ENCODE measurements at regions not wholly inside any gene's neighbourhood (a gene's known extent, or its start where the extent isn't known, plus 50 kb on each side); places are given as distances from the start of the nearest gene placed in this dataset.
A peak's percentile ranks its signal among the peaks of the same experiment; 100 is the strongest.

- Histone ChIP-seq H3K27ac (ENCODE audit: low read depth, low read length) (no peak overlapping the region), H4K12ac (ENCODE audit: low read depth, low read length) (no peak overlapping the region), H2BK12ac (ENCODE audit: low read length) (no peak overlapping the region), H3K79me1 (ENCODE audit: low read length) (peaks cover 2% of the 10 kb centered on the region), H3K4me2 (ENCODE audit: low read length) (no peak overlapping the region), H3K18ac (ENCODE audit: low read length) (no peak overlapping the region), H3K4me1 (ENCODE audit: control insufficient read depth in 1 of 2, insufficient read depth in 2 of 2, low read length in 2 of 2) (peaks cover 2 to 7% of the 10 kb centered on the region in 2 experiments), H3K36me3 (ENCODE audit: control insufficient read depth in 1 of 2, insufficient read depth in 2 of 2, low read length in 2 of 2) (peaks cover 0 to 3% of the 10 kb centered on the region in 2 experiments), H3K79me2 (ENCODE audit: control insufficient read depth, insufficient read depth, low read length, poor library complexity) (no peaks in the 10 kb centered on the region), H2AFZ (ENCODE audit: insufficient read depth, low read length, poor library complexity) (no peak overlapping the region), H3K14ac (ENCODE audit: low read length) (no peak overlapping the region), H3K9me3 (ENCODE audit: insufficient read depth, low read depth, low read length) (peaks cover 9% of the 10 kb centered on the region), H2BK5ac (ENCODE audit: low read depth, low read length, poor library complexity) (no peak overlapping the region), H3K9ac (ENCODE audit: low read length) (no peak overlapping the region), H3K27me3 (ENCODE audit: insufficient read depth, low read length) (no peaks in the 10 kb centered on the region), H3K4me3 (ENCODE audit: low read depth, low read length) (no peak overlapping the region), H2AK5ac (ENCODE audit: low read length) (no peak overlapping the region), H3K23ac (ENCODE audit: low read length) (no peak overlapping the region), H3K4ac (ENCODE audit: low read depth, low read length) (no peak overlapping the region), H4K8ac (ENCODE audit: low read depth, low read length) (no peak overlapping the region), H4K91ac (ENCODE audit: low read depth, low read length) (no peak overlapping the region), H2BK120ac (ENCODE audit: insufficient read depth, low read length, poor library complexity) (no peak overlapping the region)
- WGBS (ENCODE audit: extremely low coverage, insufficient coverage, insufficient read length) = no CpG with 5 or more reads among the region's 3 CpGs
- DNase-seq = no peak
These were observed 834.9 kb downstream of the GRID1 start for GRCh38 chr10:85531706-85532105.

GRCh38 chr10:85532773-85533172, 833.8 kb downstream of the GRID1 start:
- Histone ChIP-seq H3K79me2 (ENCODE audit: control insufficient read depth, insufficient read depth, low read length, poor library complexity) (no peaks in the 10 kb centered on the region), H3K4me3 (ENCODE audit: low read depth, low read length) (no peak overlapping the region), H2BK5ac (ENCODE audit: low read depth, low read length, poor library complexity) (no peak overlapping the region), H4K12ac (ENCODE audit: low read depth, low read length) (no peak overlapping the region), H3K36me3 (ENCODE audit: control insufficient read depth in 1 of 2, insufficient read depth in 2 of 2, low read length in 2 of 2) (peaks cover 0 to 3% of the 10 kb centered on the region in 2 experiments), H3K27ac (ENCODE audit: low read depth, low read length) (no peak overlapping the region), H4K8ac (ENCODE audit: low read depth, low read length) (no peak overlapping the region), H3K9ac (ENCODE audit: low read length) (no peak overlapping the region), H2BK12ac (ENCODE audit: low read length) (no peak overlapping the region), H2BK120ac (ENCODE audit: insufficient read depth, low read length, poor library complexity) (no peak overlapping the region), H3K9me3 (ENCODE audit: insufficient read depth, low read depth, low read length) (peaks cover 7% of the 10 kb centered on the region), H3K4ac (ENCODE audit: low read depth, low read length) (no peak overlapping the region), H3K18ac (ENCODE audit: low read length) (no peak overlapping the region), H3K23ac (ENCODE audit: low read length) (no peak overlapping the region), H2AK5ac (ENCODE audit: low read length) (no peak overlapping the region), H3K14ac (ENCODE audit: low read length) (no peak overlapping the region), H3K27me3 (ENCODE audit: insufficient read depth, low read length) (no peaks in the 10 kb centered on the region), H4K91ac (ENCODE audit: low read depth, low read length) (no peak overlapping the region), H3K79me1 (ENCODE audit: low read length) (peaks cover 4% of the 10 kb centered on the region), H2AFZ (ENCODE audit: insufficient read depth, low read length, poor library complexity) (no peak overlapping the region), H3K4me2 (ENCODE audit: low read length) (no peak overlapping the region), H3K4me1 (ENCODE audit: control insufficient read depth in 1 of 2, insufficient read depth in 2 of 2, low read length in 2 of 2) (peaks cover 2 to 7% of the 10 kb centered on the region in 2 experiments)
- DNase-seq = no peak

DNA sequence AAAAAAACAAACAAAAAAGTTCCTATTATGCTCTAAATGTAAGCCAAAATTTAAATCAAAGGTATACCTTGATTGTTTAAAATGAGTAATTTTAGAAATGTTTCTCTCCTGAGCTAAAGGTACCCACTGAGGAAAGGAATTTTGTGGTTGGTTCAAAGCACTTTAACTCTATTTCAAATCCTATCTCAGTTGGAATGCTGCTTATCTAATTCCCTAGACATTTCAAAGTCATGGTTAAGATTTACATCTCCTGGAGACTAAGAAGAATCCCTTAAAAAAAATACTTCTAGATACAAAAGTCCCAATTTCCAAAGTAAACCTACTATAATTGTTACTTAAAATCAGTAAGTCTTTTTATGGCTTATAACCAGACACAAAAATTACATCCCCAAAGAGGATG, 830.7 kb downstream of the GRID1 start:
- Histone ChIP-seq H3K9ac (ENCODE audit: low read length) (no peak overlapping the region), H3K27me3 (ENCODE audit: insufficient read depth, low read length) (no peaks in the 10 kb centered on the region), H3K4ac (ENCODE audit: low read depth, low read length) (no peak overlapping the region), H3K36me3 (ENCODE audit: control insufficient read depth in 1 of 2, insufficient read depth in 2 of 2, low read length in 2 of 2) (no peaks in the 10 kb centered on the region), H4K91ac (ENCODE audit: low read depth, low read length) (no peak overlapping the region), H3K18ac (ENCODE audit: low read length) (no peak overlapping the region), H2BK120ac (ENCODE audit: insufficient read depth, low read length, poor library complexity) (no peak overlapping the region), H3K27ac (ENCODE audit: low read depth, low read length) (no peak overlapping the region), H2BK5ac (ENCODE audit: low read depth, low read length, poor library complexity) (no peak overlapping the region), H3K79me2 (ENCODE audit: control insufficient read depth, insufficient read depth, low read length, poor library complexity) (no peaks in the 10 kb centered on the region), H3K4me3 (ENCODE audit: low read depth, low read length) (no peak overlapping the region), H2AFZ (ENCODE audit: insufficient read depth, low read length, poor library complexity) (no peak overlapping the region), H3K79me1 (ENCODE audit: low read length) (peaks cover 5% of the 10 kb centered on the region), H3K4me1 (ENCODE audit: control insufficient read depth in 1 of 2, insufficient read depth in 2 of 2, low read length in 2 of 2) (peaks cover 2 to 7% of the 10 kb centered on the region in 2 experiments), H4K12ac (ENCODE audit: low read depth, low read length) (no peak overlapping the region), H3K4me2 (ENCODE audit: low read length) (no peak overlapping the region), H3K9me3 (ENCODE audit: insufficient read depth, low read depth, low read length) (no peaks in the 10 kb centered on the region), H3K14ac (ENCODE audit: low read length) (no peak overlapping the region), H2AK5ac (ENCODE audit: low read length) (no peak overlapping the region), H4K8ac (ENCODE audit: low read depth, low read length) (no peak overlapping the region), H3K23ac (ENCODE audit: low read length) (no peak overlapping the region), H2BK12ac (ENCODE audit: low read length) (no peak overlapping the region)
- peak in 1 of 2 donors; percentile 65 for DNase-seq

- Histone ChIP-seq H4K12ac (ENCODE audit: low read depth, low read length) (no peak overlapping the region), H2AK5ac (ENCODE audit: low read length) (no peak overlapping the region), H3K9ac (ENCODE audit: low read length) (no peak overlapping the region), H2AFZ (ENCODE audit: insufficient read depth, low read length, poor library complexity) (no peak overlapping the region), H3K27ac (ENCODE audit: low read depth, low read length) (no peak overlapping the region), H3K4me1 (ENCODE audit: control insufficient read depth in 1 of 2, insufficient read depth in 2 of 2, low read length in 2 of 2) (peaks cover 4 to 13% of the 10 kb centered on the region in 2 experiments), H4K91ac (ENCODE audit: low read depth, low read length) (no peak overlapping the region), H3K36me3 (ENCODE audit: control insufficient read depth in 1 of 2, insufficient read depth in 2 of 2, low read length in 2 of 2) (no peaks in the 10 kb centered on the region), H3K4ac (ENCODE audit: low read depth, low read length) (no peak overlapping the region), H2BK5ac (ENCODE audit: low read depth, low read length, poor library complexity) (no peak overlapping the region), H3K27me3 (ENCODE audit: insufficient read depth, low read length) (no peaks in the 10 kb centered on the region), H3K4me3 (ENCODE audit: low read depth, low read length) (no peak overlapping the region), H3K4me2 (ENCODE audit: low read length) (no peak overlapping the region), H3K9me3 (ENCODE audit: insufficient read depth, low read depth, low read length) (no peaks in the 10 kb centered on the region), H2BK12ac (ENCODE audit: low read length) (no peak overlapping the region), H3K14ac (ENCODE audit: low read length) (no peak overlapping the region), H3K79me2 (ENCODE audit: control insufficient read depth, insufficient read depth, low read length, poor library complexity) (no peaks in the 10 kb centered on the region), H3K18ac (ENCODE audit: low read length) (no peak overlapping the region), H3K79me1 (ENCODE audit: low read length) (peaks cover 5% of the 10 kb centered on the region), H4K8ac (ENCODE audit: low read depth, low read length) (no peak overlapping the region), H3K23ac (ENCODE audit: low read length) (no peak overlapping the region), H2BK120ac (ENCODE audit: insufficient read depth, low read length, poor library complexity) (no peak overlapping the region)
- DNase-seq = peak in 1 of 2 donors; percentile 55
These were observed 829.0 kb downstream of the GRID1 start for GRCh38 chr10:85537561-85537960.

- Histone ChIP-seq H3K23ac (ENCODE audit: low read length) (no peak overlapping the region), H3K79me2 (ENCODE audit: control insufficient read depth, insufficient read depth, low read length, poor library complexity) (no peaks in the 10 kb centered on the region), H4K91ac (ENCODE audit: low read depth, low read length) (no peak overlapping the region), H3K79me1 (ENCODE audit: low read length) (peaks cover 5% of the 10 kb centered on the region), H3K4me1 (ENCODE audit: control insufficient read depth in 1 of 2, insufficient read depth in 2 of 2, low read length in 2 of 2) (peaks cover 3 to 9% of the 10 kb centered on the region in 2 experiments), H3K27me3 (ENCODE audit: insufficient read depth, low read length) (no peaks in the 10 kb centered on the region), H2AFZ (ENCODE audit: insufficient read depth, low read length, poor library complexity) (no peak overlapping the region), H2BK5ac (ENCODE audit: low read depth, low read length, poor library complexity) (no peak overlapping the region), H4K12ac (ENCODE audit: low read depth, low read length) (no peak overlapping the region), H2BK12ac (ENCODE audit: low read length) (no peak overlapping the region), H3K4ac (ENCODE audit: low read depth, low read length) (no peak overlapping the region), H3K18ac (ENCODE audit: low read length) (no peak overlapping the region), H3K9ac (ENCODE audit: low read length) (no peak overlapping the region), H2BK120ac (ENCODE audit: insufficient read depth, low read length, poor library complexity) (no peak overlapping the region), H4K8ac (ENCODE audit: low read depth, low read length) (no peak overlapping the region), H3K27ac (ENCODE audit: low read depth, low read length) (no peak overlapping the region), H3K14ac (ENCODE audit: low read length) (no peak overlapping the region), H3K9me3 (ENCODE audit: insufficient read depth, low read depth, low read length) (no peaks in the 10 kb centered on the region), H3K4me2 (ENCODE audit: low read length) (no peak overlapping the region), H2AK5ac (ENCODE audit: low read length) (no peak overlapping the region), H3K36me3 (ENCODE audit: control insufficient read depth in 1 of 2, insufficient read depth in 2 of 2, low read length in 2 of 2) (no peaks in the 10 kb centered on the region), H3K4me3 (ENCODE audit: low read depth, low read length) (no peak overlapping the region)
- whole genome bisulfite sequencing (ENCODE audit: extremely low coverage, insufficient coverage, insufficient read length) = no CpG with 5 or more reads among the region's 3 CpGs
- no peak for DNase-seq
These were observed 828.0 kb downstream of the GRID1 start for GRCh38 chr10:85538601-85539000.
